ENCODE measurements at regions not wholly inside any gene's neighbourhood (a gene's known extent, or its start where the extent isn't known, plus 50 kb on each side); places are given as distances from the start of the nearest gene placed in this dataset.

DNA sequence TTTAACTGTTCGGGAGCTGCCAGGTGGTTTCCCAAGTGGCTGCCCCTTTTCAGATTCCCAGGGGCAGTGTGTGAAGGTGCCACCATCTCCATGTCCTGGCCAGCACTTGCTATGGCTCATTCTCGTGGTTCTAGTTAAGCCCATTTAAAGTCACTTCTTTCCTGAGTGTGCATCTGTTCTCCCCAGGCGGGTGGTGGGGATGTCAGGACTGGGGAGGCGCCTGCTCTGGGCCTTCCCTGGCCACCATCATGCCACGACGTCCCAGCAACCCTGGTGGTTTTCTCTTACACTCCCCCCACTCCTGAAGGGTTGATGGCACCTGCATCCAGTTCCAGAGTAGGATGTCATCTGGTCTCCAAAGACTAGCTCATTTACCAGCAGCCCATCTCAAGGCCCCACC is 56.8 kb upstream of the TAMM41 start:
- TF ChIP-seq, protein P1, sequence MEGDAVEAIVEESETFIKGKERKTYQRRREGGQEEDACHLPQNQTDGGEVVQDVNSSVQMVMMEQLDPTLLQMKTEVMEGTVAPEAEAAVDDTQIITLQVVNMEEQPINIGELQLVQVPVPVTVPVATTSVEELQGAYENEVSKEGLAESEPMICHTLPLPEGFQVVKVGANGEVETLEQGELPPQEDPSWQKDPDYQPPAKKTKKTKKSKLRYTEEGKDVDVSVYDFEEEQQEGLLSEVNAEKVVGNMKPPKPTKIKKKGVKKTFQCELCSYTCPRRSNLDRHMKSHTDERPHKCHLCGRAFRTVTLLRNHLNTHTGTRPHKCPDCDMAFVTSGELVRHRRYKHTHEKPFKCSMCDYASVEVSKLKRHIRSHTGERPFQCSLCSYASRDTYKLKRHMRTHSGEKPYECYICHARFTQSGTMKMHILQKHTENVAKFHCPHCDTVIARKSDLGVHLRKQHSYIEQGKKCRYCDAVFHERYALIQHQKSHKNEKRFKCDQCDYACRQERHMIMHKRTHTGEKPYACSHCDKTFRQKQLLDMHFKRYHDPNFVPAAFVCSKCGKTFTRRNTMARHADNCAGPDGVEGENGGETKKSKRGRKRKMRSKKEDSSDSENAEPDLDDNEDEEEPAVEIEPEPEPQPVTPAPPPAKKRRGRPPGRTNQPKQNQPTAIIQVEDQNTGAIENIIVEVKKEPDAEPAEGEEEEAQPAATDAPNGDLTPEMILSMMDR (IDR thresholded peaks at IDR 0.05), result no peak
- no peak for TF ChIP-seq EZH2 (IDR thresholded peaks at IDR 0.05; ENCODE audit: borderline replicate concordance, insufficient read depth, low read depth, low read length, poor library complexity, severe bottlenecking)

Measured in B cell (primary cell).